Activated CD8-positive, alpha-beta memory T cell treated with anti-CD3 and anti-CD28 coated beads, Interleukin-2, amount 10 ng/mL, durations not matched to agents 7 days and 5 days (primary cell): ENCODE measurements at regions not wholly inside any gene's neighbourhood (a gene's known extent, or its start where the extent isn't known, plus 50 kb on each side); places are given as distances from the start of the nearest gene placed in this dataset.
A peak's percentile ranks its signal among the peaks of the same experiment; 100 is the strongest.

Experiments
- ATAC-seq: fragments of 150-1000 bp; cut with Tn5 transposase; one replicate; pipeline ENCODE4 v1.10.0; 2021; ENCODE audit warnings: moderate library complexity
- CTCF ChIA-PET: fragments of 350-600 bp; sonication (Branson Sonifier 250); formaldehyde crosslinking; loops from one replicate; lab custom pipeline; 2021; ENCODE audit warnings: antibody characterized with exemption; lab: Charles Lee
- DNase-seq: peaks from one replicate; pipeline ENCODE4 v3.0.0-alpha.2; 2020
- H3K27ac Mint-ChIP-seq: one replicate; pipeline ENCODE4 v1.8.0; 2021; ENCODE audit warnings: mild to moderate bottlenecking, mixed read lengths
- H3K27me3 Mint-ChIP-seq: one replicate; pipeline ENCODE4 v1.8.0; 2021; ENCODE audit warnings: mixed read lengths
- H3K36me3 Mint-ChIP-seq: one replicate; pipeline ENCODE4 v1.8.0; 2021; ENCODE audit warnings: mild to moderate bottlenecking, mixed read lengths
- H3K4me1 Mint-ChIP-seq: one replicate; pipeline ENCODE4 v1.8.0; 2021; ENCODE audit warnings: mixed read lengths
- H3K4me3 Mint-ChIP-seq: one replicate; pipeline ENCODE4 v1.8.0; 2021; ENCODE audit warnings: mild to moderate bottlenecking, moderate library complexity, mixed read lengths
- H3K9me3 Mint-ChIP-seq: one replicate; pipeline ENCODE4 v1.8.0; 2022; ENCODE audit warnings: low read depth, mixed read lengths

GRCh38 chr9:20184541-20184940 is 395.7 kb upstream of the SLC24A2 start:
- CTCF ChIA-PET: no interaction called here
- no peaks in the 10 kb centered on the region for H3K9me3 Mint-ChIP-seq

GRCh38 chr9:20178679-20179078 is 389.8 kb upstream of the SLC24A2 start:
- Mint-ChIP-seq H3K36me3 (peaks cover 10% of the 10 kb centered on the region), H3K9me3 (peaks cover 3% of the 10 kb centered on the region), H3K4me3 (no peak overlapping the region), H3K27ac (no peak overlapping the region), H3K4me1 (peaks cover 13% of the 10 kb centered on the region), H3K27me3 (peaks cover 25% of the 10 kb centered on the region)
- no peak for ATAC-seq
- no peak for DNase-seq
- CTCF ChIA-PET: interaction anchor here (1.6 kb wide), 1 partner anchor 131 kb away, joined by 3 read pairs; no protein-coding TSS in a partner anchor

More at GRCh38 chr9:20184541-20184940, 395.7 kb upstream of the SLC24A2 start:
- peaks cover 7% of the 10 kb centered on the region for H3K36me3 Mint-ChIP-seq
- H3K27me3 Mint-ChIP-seq: peaks cover 8% of the 10 kb centered on the region
- H3K4me1 Mint-ChIP-seq: peaks cover 10% of the 10 kb centered on the region
- DNase-seq (no peak), ATAC-seq (no peak)
- no peak overlapping the region for H3K27ac Mint-ChIP-seq
- no peak overlapping the region for H3K4me3 Mint-ChIP-seq

DNA sequence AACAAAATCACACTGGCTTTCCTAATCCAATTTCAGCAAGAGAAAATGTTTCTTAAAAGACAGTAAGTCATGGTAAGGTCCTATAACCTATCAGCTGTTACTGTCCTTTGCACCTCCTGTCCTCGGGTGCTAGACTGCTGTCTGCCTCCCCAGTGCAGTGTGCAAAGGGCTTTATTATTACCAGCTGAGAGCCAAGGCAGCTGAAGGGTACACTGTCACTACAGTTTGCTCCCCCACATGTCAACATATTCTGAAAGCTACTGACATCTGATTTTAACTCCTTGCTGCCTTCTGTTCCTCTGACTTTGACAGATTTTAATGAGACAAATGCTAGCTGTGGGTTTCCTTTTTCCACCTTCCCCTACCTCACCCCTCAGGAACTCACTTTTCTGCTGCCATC is 389.4 kb upstream of the SLC24A2 start:
- Mint-ChIP-seq H3K4me3 (no peak overlapping the region), H3K27ac (no peak overlapping the region)
- no peak for ATAC-seq

DNA sequence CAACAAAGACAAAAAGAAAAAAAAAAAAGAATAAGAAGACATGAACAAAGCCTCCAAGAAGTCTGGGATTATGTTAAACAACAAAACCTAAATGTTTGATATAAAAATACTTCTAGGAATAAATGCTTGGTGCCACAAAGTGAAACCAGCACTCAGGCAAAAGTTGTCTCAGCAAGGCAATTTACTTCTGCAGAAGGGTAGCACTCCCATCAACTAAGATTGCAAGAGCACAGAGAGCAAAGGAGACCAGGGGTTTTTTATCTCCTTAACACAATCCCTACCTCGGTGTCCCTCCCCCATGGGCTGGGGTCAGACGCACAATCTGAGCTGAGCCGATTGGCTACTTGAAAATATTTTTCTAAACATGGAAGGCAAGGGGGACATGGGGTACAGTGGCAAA is 381.3 kb upstream of the SLC24A2 start:
- Mint-ChIP-seq H3K4me1 (no peaks in the 10 kb centered on the region), H3K27me3 (peaks cover 25% of the 10 kb centered on the region), H3K9me3 (peaks cover 29% of the 10 kb centered on the region), H3K4me3 (no peak overlapping the region), H3K27ac (no peak overlapping the region), H3K36me3 (peaks cover 24% of the 10 kb centered on the region)
- CTCF ChIA-PET: no interaction called here
- no peak for ATAC-seq
- DNase-seq: no peak

More for the DNA sequence above, 389.4 kb upstream of the SLC24A2 start:
- Mint-ChIP-seq H3K36me3 (peaks cover 10% of the 10 kb centered on the region), H3K27me3 (peaks cover 30% of the 10 kb centered on the region), H3K4me1 (peaks cover 13% of the 10 kb centered on the region), H3K9me3 (peaks cover 3% of the 10 kb centered on the region)
- no peak for DNase-seq
- CTCF ChIA-PET: interaction anchor here (1.6 kb wide), 1 partner anchor 130 kb away, joined by 3 read pairs; no protein-coding TSS in a partner anchor

DNA sequence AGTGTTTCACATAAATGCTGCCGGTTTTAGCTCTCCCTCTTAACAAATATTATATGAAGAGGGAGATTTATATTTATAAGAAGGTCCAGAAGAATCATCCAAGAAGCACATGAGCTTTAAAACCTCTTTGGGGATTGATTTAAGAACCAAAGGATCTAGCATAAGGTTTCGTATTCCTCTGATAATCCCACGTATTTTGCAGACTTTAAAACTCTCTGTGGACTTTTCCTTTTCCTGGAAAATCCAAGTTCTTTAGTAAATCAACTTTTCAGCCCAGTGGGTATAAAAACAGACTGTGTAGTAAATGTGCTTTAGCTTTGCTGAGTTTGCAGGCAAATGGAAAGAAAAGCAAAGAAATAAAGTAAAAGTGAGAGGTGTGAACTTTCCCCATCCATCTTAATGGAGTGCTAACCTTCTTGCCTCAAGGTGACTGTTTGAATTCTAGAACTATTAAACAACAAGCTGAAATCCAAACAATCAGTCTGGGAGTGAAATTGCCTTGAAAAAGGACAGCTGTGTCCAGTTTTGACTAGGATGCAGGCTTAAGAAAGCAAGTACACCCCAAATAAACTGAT is 363.4 kb upstream of the SLC24A2 start:
- Mint-ChIP-seq H3K9me3 (no peaks in the 10 kb centered on the region), H3K27me3 (peaks cover 13% of the 10 kb centered on the region), H3K36me3 (peaks cover 3% of the 10 kb centered on the region), H3K4me3 (no peak overlapping the region), H3K27ac (no peak overlapping the region), H3K4me1 (no peaks in the 10 kb centered on the region)
- CTCF ChIA-PET: no interaction called here
- no peak for ATAC-seq
- no peak for DNase-seq

DNA sequence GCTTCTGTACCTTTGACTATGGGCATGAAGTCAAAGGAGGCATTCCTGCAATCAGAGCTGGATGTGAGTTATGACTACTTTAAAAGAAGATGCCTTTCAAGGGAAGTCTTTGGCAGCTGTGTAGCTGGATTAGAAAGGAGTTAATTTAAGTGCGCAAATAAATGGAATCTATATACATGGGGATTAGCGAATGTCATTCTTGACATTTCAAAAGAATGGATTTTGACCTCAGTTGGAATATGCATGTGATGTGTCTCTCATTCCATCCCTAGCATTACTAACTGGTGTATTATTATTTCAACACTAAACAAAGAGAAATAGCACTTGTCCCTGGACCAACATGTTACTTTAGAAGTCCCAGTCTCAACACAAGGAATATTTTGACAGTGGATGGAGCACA is 359.6 kb upstream of the SLC24A2 start:
- Mint-ChIP-seq H3K4me3 (no peak overlapping the region), H3K27ac (no peak overlapping the region), H3K36me3 (no peaks in the 10 kb centered on the region), H3K27me3 (peaks cover 3% of the 10 kb centered on the region), H3K9me3 (no peaks in the 10 kb centered on the region), H3K4me1 (peaks cover 7% of the 10 kb centered on the region)
- DNase-seq (no peak), ATAC-seq (no peak)
- CTCF ChIA-PET: no interaction called here

- Mint-ChIP-seq H3K4me3 (peak overlapping the region; percentile 15), H3K4me1 (peaks cover 7% of the 10 kb centered on the region), H3K27ac (peak overlapping the region; percentile 45), H3K36me3 (no peaks in the 10 kb centered on the region), H3K9me3 (no peaks in the 10 kb centered on the region), H3K27me3 (no peaks in the 10 kb centered on the region)
- CTCF ChIA-PET: no interaction called here
- no peak for ATAC-seq
- DNase-seq: no peak
Measured at GRCh38 chr9:20144197-20144596, 355.4 kb upstream of the SLC24A2 start.

DNA sequence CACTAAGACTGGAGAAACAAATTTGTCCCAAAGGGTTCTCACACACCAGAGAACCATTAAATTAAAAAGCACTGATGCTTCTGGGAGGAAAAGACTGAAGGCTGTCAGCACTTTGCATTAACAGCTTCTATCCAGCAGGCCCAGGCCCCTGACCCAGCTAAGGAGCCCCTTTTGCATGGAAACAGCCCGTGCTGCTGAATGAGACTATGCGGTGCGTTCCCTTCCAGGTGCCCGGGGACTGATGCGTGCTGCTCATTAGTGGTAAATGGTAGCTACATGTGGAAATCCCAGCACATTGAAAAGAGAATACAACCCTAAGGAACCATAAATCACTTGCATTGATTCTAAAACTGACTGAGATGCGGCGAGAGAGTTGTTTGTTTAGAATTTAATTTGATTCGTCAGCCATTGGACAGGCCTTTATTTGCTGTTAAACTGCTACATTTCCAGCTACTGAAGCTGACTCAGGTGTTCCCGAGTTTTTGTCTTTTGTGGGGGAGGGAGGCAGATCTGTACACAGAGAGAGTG is 351.0 kb upstream of the SLC24A2 start:
- CTCF ChIA-PET: no interaction called here
- no peaks in the 10 kb centered on the region for H3K36me3 Mint-ChIP-seq
- DNase-seq (no peak), ATAC-seq (no peak)
- H3K4me3 Mint-ChIP-seq: no peak overlapping the region
- H3K27me3 Mint-ChIP-seq: no peaks in the 10 kb centered on the region
- peaks cover 7% of the 10 kb centered on the region for H3K4me1 Mint-ChIP-seq
- no peak overlapping the region for H3K27ac Mint-ChIP-seq
- no peaks in the 10 kb centered on the region for H3K9me3 Mint-ChIP-seq

DNA sequence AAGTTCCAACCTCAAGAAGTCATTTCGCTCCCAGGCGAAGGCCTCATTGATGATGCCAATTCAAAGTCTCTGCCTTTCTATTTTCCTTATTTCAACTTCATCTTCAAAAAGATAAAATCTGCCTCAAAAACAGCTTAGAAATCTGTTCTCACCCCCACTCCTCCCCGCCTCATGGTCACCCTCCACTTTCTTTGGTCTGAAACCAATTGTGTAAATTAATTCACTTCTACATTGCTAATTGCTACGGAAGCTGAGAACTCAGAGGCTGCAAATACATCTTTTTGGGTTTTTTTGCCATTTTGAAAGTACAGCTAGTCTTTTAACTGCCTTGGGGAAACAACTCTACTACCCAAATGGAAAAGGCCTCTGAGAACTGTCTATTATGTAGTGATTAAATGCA is 350.0 kb upstream of the SLC24A2 start:
- CTCF ChIA-PET: interaction anchor here (0.5 kb wide), 1 partner anchor 61 kb away, joined by 4 read pairs; no protein-coding TSS in a partner anchor
- H3K36me3 Mint-ChIP-seq: peaks cover 2% of the 10 kb centered on the region
- H3K4me1 Mint-ChIP-seq: peaks cover 2% of the 10 kb centered on the region
- no peak overlapping the region for H3K27ac Mint-ChIP-seq
- H3K4me3 Mint-ChIP-seq: no peak overlapping the region
- H3K27me3 Mint-ChIP-seq: no peaks in the 10 kb centered on the region
- DNase-seq (no peak), ATAC-seq (no peak)
- no peaks in the 10 kb centered on the region for H3K9me3 Mint-ChIP-seq

GRCh38 chr9:20138116-20138515 is 349.3 kb upstream of the SLC24A2 start:
- Mint-ChIP-seq H3K27ac (no peak overlapping the region), H3K4me1 (no peaks in the 10 kb centered on the region), H3K9me3 (no peaks in the 10 kb centered on the region), H3K27me3 (no peaks in the 10 kb centered on the region), H3K4me3 (no peak overlapping the region), H3K36me3 (peaks cover 2% of the 10 kb centered on the region)
- CTCF ChIA-PET: no interaction called here
- no peak for DNase-seq
- ATAC-seq: no peak

DNA sequence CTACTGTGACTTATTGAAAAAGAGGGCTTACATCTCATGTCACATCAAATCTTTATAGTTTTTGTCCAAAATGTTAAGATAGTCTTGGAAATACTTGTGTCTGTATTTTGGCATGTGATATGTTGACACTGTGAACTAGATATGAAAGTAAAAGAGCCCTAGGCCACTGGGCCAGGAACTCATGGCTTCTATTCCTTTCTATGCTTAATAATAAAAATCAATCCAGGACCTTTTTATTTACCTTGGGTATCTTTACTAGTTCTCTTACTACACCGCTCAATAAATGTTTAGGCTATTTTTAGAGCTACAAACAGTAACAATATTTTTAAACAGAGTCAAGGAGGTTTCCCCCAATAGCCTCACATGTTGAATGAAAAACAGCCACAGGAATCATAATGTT is 348.6 kb upstream of the SLC24A2 start:
- no peak for ATAC-seq
- DNase-seq: no peak
- H3K9me3 Mint-ChIP-seq: no peaks in the 10 kb centered on the region
- CTCF ChIA-PET: no interaction called here
- no peak overlapping the region for H3K27ac Mint-ChIP-seq
- H3K4me3 Mint-ChIP-seq: no peak overlapping the region
- peaks cover 2% of the 10 kb centered on the region for H3K36me3 Mint-ChIP-seq
- H3K27me3 Mint-ChIP-seq: no peaks in the 10 kb centered on the region
- H3K4me1 Mint-ChIP-seq: no peaks in the 10 kb centered on the region

GRCh38 chr9:20135119-20135697 is 346.4 kb upstream of the SLC24A2 start:
- H3K9me3 Mint-ChIP-seq: no peaks in the 10 kb centered on the region
- H3K27me3 Mint-ChIP-seq: no peaks in the 10 kb centered on the region
- H3K36me3 Mint-ChIP-seq: peaks cover 2% of the 10 kb centered on the region
- H3K4me3 Mint-ChIP-seq: no peak overlapping the region
- ATAC-seq (no peak), DNase-seq (no peak)
- no peak overlapping the region for H3K27ac Mint-ChIP-seq
- CTCF ChIA-PET: no interaction called here
- no peaks in the 10 kb centered on the region for H3K4me1 Mint-ChIP-seq

DNA sequence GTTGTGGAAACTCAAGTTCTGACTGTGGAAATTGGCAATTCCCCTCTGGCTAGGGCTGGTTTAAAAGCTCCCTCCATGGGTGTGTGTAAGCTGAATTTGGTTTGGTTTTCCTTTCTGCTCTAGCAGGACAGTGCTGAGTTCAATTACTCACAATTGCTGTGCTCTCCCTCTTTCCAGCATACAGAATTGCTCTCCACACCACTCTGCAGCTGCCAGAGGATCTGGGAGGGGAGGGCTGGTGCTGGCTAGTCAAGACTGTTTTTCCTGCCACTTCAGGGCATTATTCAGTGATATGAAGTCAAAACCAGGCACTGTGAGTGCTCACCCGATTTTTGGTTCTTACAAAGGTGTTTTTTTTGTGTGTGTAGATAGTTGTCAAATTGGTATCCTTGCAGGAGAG is 336.9 kb upstream of the SLC24A2 start:
- peaks cover 8% of the 10 kb centered on the region for H3K36me3 Mint-ChIP-seq
- H3K27ac Mint-ChIP-seq: no peak overlapping the region
- H3K4me3 Mint-ChIP-seq: no peak overlapping the region
- DNase-seq (no peak), ATAC-seq (no peak)
- H3K4me1 Mint-ChIP-seq: no peaks in the 10 kb centered on the region
- H3K9me3 Mint-ChIP-seq: no peaks in the 10 kb centered on the region
- CTCF ChIA-PET: no interaction called here
- H3K27me3 Mint-ChIP-seq: peaks cover 8% of the 10 kb centered on the region

DNA sequence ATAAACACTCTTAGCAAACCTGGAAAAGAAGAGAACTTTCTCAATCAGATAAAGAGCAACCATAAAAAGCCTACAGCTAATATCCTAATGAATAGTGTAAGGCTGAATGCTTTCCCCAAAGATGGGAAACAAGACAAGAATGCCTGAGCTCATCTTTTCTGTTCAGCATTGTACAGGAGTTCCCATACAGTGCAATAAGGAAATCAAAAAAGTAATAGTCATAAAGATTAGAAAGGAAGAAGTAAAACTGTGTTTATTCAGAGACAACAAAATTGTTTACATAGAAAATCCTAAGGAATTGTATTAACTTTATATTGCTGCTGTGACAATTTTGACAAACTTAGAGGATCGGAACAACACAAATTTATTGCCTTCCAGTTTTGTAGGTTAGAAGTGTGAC is 330.7 kb upstream of the SLC24A2 start:
- H3K4me3 Mint-ChIP-seq: no peak overlapping the region
- H3K36me3 Mint-ChIP-seq: peaks cover 9% of the 10 kb centered on the region
- H3K27me3 Mint-ChIP-seq: no peaks in the 10 kb centered on the region
- peaks cover 19% of the 10 kb centered on the region for H3K9me3 Mint-ChIP-seq
- no peak for DNase-seq
- no peaks in the 10 kb centered on the region for H3K4me1 Mint-ChIP-seq
- no peak overlapping the region for H3K27ac Mint-ChIP-seq
- CTCF ChIA-PET: no interaction called here
- no peak for ATAC-seq
